ENCODE measurements at regions not wholly inside any gene's neighbourhood (a gene's known extent, or its start where the extent isn't known, plus 50 kb on each side); places are given as distances from the start of the nearest gene placed in this dataset.
"Not testable (repeated sequence)": the region's sequence is repeated elsewhere in the genome, so short reads cannot be mapped to it uniquely, and the experiment has no call there.

DNA sequence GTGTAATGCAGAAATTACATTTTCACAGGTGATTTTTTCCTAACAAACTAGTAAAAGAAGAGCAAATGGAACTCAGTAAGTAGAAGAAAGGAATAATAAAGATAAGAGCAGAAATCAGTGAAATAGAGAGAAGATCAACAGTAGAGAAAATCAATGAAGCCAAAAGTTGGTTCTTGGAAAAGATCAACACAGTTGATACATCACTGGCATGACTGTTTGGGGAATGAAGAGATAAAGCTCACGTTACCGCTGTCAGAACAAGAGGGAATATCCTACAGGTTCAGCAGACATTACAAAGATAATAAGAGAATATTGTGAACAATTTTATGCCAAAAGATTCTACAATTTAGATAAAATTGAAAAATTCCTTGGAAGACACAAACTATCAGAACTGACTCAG, 146.4 kb downstream of the ACTR3B start:
- FAIRE-seq: no peak

DNA sequence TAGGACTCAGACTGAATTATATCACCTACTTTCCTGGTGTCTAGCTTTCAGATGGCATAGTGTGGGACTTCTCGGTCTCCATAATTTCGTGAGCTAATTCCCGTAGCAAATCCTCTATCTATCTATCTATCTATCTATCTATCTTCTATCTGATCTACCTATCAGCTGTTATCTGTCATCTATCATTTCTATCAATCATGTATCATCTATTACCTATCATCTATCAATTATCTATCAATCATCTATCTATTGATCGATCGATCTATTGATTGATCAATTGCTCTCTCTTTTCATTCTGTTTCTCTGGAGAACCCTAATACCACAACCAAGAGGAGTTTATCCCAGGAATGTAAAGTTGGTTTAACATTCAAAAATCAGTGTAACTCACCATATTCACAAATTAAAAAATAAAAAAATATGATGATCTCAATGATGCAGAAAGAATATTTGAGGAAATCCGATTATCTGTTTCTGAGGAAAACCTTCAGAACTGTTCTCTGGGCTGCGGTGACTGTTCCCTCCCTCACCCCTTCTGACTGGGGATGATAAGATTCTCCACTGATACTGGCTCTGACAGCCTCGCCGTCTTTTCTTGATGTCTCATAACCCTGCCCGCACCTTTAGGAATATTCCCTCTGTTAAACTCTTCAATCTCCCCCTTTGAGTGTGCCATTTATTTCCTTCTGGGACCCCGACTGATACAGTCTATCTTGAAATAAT, 147.7 kb downstream of the ACTR3B start:
- FAIRE-seq: no peak

DNA sequence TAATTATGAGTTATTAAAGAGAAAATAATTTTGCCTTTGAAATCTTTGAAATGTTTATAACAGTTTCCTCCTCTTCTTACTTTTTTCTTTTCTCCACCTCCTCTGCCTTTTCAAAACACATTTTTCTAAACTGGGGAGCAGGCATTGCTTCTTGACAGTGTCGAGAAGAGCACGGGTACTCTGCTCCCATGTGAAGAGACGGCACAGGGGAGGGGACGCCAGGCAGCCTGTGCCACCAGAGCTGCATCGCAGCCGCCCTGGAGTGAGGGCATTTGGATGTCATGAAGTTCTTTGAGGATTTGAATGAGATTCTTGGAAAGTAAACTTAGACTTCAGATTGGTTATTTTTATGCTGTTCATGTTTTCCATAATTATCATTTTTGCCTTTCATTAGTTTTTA, 149.7 kb downstream of the ACTR3B start:
- FAIRE-seq: no peak

DNA sequence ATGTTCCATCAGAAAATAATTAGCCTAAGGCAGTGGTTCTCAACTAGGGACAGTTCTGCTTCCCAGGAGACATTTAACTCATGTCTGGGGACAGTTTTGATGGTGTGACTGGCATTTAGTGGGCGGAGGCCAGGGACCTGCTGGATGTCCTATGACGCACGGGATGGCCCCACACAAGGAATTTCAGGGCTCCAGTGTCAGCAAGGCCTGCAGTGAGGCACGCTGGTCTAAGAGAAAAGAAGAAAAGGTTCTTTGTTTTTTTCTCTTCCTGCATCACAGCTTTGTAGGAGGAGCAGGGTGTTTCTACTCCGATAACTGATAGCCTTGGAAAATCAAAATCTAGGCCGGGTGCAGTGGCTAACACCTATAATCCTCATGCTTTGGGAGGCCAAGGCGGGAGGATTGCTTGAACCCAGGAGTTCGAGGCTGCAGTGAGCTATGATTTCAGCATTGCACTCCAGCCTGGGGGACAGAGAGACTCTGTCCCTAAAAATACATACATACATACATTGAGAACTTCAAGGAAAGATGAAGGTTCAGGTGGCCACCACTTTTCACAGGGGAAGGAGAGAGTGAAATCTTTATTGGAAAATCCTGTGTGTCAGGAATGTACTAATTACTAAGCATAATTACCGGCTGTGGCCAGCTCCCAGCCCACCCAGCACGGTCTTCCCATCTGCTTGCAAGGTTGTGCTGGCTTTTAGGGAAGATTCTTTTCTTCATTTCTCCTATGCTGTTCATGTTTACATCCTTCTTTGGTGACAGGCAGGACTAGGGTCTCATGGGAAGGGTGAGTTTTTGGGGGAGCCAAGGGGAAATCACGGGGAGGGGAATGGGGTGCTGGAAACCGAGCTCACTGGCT, 150.4 kb downstream of the ACTR3B start:
- FAIRE-seq: no peak

DNA sequence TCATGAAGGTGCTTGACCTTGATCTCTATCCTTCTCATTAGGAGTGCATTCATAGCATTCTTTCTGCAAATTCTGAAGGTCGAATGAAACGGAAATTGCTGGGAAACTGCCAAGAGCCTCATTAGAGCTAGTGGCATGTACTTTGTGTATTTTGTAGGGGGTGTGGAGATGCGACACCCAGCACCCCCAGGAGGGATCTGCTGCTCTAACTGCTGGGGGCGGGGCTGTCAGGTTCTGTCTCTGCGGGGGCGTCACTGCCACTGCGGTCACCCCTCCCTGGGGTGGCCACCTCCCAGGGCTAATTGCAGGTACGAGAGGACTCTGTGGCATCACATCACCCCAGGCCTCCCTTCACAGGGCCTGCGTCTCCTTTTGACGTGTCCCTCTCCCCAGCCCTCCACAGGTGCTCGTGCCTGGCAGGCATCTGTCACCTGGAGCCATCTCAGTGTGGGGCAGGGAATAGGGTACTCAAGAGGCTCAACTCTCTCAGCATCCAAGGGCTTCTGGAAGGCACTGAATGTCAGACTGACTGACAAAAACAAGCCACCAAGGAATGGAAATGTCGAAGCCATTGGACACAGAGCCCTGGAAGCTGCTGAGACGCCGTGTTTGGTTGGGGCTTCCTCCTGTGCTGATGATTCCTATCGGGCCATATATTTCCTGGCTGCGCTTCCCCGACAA, 151.1 kb downstream of the ACTR3B start:
- no peak for FAIRE-seq

DNA sequence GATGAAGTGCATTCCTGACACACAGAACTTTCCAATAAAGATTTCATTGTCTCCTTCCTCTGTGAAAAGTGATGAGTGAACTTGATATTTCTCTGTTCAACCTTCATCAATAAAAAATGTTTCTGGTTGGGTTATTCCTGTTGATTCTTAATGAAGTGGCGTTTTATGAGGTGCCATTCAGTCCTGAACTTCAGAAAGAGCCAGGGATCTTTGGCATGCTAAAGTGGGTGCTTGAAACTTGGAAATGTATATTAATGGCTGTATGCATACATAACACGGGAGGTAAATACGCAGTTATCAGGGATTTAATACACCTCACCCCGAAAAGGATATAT, 151.6 kb downstream of the ACTR3B start:
- FAIRE-seq: no peak

DNA sequence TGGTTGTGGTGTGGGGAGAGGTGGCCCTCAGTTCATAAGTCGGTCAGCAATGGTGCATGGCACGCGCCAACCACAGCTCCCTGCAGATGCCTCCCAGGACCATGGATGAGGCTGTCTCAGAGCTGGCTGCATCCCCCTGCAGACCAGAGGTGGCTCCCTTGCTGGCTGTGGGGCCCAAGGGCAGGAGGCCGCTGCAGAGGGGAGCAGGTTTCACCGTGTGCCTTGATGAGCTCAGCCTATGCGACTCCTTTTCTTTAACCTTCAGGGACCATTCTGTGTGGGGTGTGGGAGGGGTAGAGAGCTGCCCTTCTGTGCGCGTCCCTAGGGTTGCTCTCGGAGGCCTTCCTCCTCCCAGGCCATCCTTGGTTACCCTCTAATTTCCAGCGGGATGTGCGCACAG, 152.4 kb downstream of the ACTR3B start:
- no peak for FAIRE-seq

DNA sequence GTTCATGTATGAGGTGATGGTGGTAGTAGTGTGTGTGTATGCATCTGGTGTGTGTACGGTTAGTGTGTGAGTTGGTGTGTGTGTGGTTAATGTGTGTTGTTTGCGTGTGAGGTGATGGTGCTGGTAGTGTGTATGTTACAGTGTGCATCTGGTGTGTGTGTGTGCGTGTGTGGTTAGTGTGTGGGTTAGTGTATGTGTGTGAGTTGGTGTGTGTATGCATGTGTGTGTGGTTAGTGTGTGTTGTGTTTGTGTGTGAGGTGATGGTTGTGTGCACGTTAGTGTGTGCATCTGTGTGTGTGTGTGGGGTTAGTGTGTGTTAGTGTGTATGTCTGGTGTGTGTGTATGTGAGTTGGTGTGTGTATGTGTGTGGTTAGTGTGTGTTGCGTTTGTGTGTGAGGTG, 153.0 kb downstream of the ACTR3B start:
- FAIRE-seq: no peak

DNA sequence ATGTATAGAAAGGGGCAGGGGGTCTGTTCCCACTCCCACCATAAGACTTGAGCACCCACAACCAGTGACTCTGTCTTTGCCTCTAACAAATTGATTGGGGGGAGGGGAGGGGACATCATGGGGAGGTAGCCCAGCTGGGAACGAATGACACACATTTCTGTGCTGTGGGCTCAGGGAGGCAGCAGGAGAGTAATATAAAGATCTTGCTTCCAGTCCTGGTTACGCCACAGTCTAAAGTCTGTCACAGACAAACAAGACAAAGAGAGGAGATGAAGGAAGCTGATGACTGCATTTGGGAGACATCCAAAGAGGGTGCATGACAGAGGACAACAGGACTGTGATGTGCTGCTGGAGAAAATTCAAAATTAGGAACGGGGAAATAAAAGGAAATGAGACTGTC, 153.9 kb downstream of the ACTR3B start:
- no peak for FAIRE-seq

DNA sequence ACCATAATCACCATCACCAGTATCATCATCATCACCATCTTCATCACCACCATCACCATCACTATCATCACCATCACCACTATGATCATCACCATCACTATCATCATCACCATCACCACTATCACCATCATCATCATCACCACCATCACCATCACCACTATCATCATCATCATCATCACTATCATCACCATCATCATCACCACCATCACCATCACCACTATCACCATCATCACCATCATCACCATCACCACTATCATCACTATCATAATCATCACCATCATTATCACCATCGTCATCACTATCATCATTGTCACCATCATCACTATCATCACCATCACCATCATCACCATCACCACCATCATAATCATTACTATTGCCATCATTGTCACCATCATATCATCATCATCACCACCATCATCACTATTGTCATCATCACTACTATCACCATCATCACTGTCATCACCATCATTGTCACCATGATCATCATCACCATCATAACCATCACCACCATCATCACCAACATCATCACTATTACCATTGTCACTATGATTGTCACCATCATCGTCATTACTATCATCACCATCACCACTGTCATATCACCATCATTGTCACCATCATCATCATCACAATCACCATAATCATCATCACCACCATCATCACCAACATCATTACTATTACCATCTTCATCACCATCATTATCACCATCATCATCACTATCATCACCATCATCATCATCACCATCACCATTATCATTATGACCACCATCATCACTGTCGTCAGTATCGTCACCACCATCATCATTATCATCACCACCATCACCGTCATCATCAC, 154.7 kb downstream of the ACTR3B start:
- FAIRE-seq: no peak

DNA sequence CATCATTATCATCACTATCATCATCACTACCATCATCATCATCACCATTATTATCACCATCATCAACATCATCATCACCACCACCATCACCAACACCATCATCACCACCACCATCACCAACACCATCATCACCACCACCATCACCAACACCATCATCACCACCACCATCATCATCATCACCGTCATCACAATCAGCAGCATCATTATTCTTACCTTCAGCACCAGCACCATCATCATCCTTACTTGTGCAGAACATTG, 155.2 kb downstream of the ACTR3B start:
- not testable (repeated sequence) for FAIRE-seq

DNA sequence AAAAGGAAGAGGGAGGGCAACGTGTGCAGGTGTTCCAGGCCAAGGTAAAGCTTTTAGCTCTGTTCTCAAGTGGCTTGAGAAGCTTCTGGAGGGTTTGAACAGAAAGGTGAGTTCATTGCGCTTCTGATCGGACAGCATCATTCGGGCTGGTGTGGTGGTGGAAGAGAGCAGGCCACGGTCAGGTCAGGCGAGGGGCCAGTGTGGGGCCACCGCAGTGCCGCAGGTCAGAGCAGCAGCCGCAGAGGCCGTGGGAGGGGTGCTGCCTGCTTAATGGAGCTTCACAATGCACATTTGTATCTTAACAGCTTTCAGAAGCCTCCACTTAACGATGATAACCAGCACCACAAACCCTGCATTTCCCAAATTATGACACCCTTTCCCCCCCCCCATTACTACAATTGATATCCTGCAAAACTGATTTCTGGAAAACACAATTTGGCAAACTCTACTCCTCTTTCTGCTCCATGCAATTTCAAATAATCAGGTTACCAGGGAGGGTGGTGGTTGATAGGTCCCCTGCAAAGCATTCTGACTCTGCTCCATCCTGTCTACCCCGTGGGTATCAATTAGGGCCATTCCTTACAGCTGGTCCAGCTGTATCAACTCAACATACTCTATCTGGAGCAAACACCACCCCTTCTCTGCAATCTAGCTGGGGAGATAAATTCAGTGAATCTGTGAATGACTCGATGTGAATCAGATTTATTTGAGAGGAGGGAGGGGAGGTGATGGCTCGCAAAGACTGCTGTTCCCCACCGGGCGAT, 162.9 kb downstream of the ACTR3B start:
- no peak for FAIRE-seq

DNA sequence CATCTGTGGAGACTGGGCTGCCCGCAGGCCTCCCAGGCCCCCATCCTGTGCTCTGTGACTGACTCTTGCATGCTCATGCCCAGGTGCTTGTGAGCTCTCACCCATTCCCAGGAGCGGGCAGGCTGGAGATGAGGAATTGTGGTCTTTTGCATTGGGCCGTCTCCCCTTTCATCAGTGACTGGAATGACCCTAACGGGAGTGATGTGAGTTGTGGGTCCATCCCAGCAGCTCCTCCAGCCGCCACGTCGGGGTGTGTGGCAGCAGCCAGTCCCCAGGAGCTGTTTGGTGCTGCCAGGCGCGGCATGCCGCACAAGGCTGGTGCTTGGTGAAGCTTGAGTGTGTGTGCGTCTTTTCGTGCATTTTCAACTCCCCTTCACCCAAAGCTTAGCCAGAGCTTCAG, 164.2 kb downstream of the ACTR3B start:
- FAIRE-seq: no peak

DNA sequence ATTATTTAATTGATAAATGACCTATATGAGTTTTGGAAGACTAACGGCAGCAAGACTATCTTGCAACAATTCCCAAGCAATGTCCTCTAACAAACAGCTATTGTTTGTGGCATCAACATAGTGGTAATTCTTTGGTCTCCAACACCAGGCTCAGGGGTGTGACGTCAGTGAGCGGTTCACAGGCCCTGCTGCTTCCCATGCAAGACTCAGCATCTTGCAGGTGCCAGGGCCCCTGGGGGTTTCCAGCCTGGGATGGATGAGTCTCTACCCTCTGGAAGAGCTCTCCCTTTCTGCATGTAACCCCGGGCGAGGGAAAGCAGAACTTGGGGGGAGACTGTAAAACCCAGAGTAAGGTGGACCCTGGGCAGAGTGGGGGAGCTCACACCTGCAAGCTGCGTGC, 164.7 kb downstream of the ACTR3B start:
- FAIRE-seq: no peak

DNA sequence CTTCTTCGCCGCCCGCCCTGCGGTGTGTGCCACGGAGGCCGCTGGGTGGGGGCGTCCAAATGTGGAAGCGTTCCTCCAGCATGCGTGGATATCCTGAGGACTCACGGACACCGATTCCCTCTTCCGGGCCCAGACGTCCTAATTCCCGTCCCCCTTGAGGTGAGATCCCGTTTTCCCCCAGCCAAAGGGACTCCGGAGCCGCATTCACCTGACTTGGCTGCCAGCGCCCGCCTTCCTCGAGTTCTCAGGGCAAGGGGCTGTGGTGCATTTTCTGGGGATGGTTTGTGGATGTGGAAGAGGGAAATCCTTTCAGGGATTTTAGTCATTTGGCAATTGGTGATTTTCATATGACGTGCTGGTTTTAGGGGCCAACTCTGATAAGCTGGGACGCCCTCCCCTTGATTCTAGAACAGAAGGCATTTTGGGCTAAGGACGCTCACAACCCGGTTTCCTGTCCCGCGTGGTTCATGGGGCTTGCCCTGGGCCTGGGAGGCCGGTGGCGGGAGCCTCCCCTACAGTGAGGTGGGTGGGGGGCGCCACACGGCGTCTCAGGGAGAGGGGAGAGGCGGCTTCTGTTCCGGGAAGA, 165.4 kb downstream of the ACTR3B start:
- FAIRE-seq: no peak

DNA sequence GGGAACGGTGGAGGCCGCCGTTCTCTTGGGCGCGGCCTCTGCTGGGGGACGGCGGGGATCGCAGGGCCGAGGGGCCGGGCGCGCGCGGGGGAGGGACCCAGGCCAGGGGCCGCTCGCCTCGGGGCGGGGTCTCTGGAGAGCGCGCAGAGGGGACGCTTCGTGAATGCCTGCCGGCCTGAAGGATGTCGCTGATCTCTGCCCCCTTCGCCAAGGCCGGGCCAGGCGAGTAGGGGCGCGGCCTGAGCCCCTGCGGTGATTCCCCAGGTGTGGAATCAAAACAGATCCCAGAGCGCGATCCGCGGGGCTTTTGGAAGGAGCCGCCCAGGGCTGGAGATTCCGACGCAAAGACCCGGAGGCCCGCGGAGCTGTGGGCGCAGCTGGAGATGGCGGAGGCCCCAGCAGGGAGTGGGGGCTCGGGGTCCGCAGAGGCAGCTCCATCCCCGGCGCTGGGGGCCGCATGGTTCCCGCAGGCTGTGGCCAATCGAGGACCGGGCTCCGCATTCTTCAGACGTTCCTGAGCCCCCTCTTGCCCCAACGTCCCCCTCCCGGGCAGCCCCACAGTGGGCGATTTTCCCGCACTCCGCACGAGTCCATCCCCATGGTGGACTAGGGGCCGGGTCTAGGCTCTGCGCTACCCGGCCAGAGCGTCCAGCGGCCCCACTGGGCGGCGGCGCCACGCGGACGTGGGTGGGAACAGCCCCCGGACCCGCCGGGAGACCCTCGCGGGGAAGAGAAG, 166.0 kb downstream of the ACTR3B start:
- FAIRE-seq: no peak

DNA sequence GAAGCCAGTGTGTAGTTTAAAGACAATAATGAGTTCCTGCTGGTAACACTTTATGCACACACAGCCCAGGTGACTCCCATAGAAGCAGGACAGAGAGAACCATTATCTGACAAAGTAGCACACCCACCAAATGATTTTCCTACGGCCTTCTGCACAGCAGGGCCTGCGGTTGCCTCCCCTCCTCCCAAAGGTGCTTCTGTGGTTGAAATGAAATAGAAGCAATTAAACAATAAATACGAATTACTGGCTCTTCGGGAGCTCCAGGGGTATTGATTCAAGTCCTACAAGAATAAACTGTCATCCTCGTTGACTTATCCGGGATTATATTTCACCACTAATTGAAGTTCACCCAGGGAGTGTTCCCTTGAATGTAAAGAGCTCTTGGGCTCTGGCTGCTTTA, 172.1 kb downstream of the ACTR3B start:
- no peak for FAIRE-seq

DNA sequence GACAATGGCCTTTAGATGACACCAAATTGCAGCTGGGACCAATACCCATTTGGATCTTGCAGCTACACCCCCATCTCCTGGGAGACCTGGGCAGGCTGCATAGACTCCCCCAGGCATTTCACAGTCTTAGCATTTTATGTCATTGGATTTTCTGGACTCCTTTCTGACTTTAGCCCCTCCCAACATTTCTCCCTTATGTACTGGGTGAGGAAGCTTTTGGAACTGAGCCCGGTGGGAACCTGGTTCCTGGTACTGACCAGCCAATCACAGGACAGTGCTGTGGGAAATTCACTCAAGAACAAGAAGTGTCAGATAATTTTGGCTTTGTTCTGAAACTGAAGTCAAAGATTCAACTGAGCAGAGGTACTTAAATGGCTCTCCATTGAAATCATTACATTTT, 177.7 kb downstream of the ACTR3B start:
- no peak for FAIRE-seq

DNA sequence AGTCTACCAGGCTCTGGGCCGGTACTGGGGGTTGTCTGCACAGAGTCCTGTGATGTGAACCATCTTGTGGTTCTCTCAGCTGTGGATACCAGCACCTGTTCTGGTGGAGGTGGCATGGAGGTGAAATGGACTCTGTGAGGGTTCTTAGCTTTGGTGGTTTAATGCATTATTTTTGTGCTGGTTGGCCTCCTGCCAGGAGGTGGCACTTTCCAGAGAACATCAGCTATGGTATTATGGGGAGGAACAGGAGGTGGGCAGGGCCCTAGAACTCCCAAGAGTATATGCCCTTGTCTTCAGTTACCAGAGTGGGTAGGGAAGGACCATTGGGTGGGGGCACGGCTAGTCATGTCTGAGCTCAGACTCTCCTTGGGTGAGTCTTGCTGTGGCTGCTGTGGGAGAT, 187.1 kb downstream of the ACTR3B start:
- not testable (repeated sequence) for FAIRE-seq

DNA sequence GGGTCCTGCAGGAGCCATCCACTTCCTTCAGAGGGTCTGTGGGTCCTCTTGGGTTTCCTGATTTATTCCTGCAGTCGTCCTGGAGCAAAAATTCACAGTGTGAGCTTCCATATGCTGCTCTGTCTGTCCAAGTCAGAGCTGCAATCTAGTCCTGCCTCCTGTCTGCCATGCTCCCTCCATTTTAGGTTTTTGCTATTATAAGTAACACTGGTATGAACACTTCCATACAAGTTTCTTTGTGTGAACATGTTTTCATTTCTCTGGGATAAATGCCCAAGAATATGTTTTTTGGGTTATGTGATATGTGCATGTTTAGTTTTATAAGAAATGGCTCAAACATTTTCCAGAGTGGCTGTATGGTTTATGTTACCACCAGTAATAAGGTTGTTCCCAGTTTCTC, 188.1 kb downstream of the ACTR3B start:
- FAIRE-seq: no peak

DNA sequence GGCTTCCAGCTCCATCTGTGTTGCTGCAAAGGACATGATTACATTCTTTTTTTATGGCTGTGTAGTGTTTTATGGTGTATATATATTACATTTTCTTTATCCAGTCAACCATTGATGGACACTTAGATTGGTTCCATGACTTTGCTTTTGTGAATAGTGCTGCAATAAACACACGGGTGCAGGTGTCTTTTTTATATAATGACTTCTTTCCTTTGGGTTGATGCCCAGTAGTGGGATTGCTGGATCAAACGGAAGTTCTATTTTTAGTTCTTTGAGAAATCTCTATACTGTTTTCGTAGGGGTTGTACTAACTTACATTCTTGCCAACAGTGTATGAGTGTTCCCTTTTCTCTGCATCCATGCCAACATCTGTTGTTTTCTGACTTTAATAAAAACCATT, 189.7 kb downstream of the ACTR3B start:
- FAIRE-seq: no peak

DNA sequence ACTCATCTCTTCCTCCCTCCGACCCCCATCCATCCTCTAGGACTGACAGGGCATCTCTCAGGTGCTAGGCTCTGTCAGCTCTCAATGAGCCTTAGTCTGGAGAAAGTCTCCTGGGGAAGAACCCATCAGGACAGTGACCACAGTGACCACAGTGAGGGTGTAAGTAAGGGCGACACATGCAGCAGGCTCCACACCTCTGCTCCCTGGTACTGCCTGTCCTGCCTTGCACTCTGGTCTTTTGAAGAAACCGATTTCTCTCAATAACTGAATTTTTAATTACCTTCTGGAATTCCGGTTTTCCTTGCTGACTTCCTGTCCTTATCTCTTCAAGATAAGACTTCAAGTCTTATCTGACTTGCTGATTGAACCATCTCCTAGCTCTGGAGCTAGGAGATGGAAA, 190.2 kb downstream of the ACTR3B start:
- FAIRE-seq: no peak
